Nephron progenitor cell (in vitro differentiated cells): ENCODE measurements at regions not wholly inside any gene's neighbourhood (a gene's known extent, or its start where the extent isn't known, plus 50 kb on each side); places are given as distances from the start of the nearest gene placed in this dataset.
"Not testable (repeated sequence)": the region's sequence is repeated elsewhere in the genome, so short reads cannot be mapped to it uniquely, and the experiment has no call there.

Source experiments
- DNase-seq: peaks from one replicate; pipeline ENCODE4 v3.0.0; 2021
- H3K27ac Mint-ChIP-seq: 2 replicates; pipeline ENCODE4 v1.8.0; 2021; ENCODE audit warnings: mild to moderate bottlenecking, moderate library complexity, mixed read lengths
- H3K27me3 Mint-ChIP-seq: 2 replicates; pipeline ENCODE4 v1.8.0; 2021; ENCODE audit warnings: mild to moderate bottlenecking, low read depth, mixed read lengths; ENCODE audit not compliant: poor library complexity
- H3K36me3 Mint-ChIP-seq: 2 replicates; pipeline ENCODE4 v1.8.0; 2021; ENCODE audit warnings: low read depth, mixed read lengths
- H3K4me1 Mint-ChIP-seq: 2 replicates; pipeline ENCODE4 v1.8.0; 2021; ENCODE audit warnings: mixed read lengths
- H3K4me3 Mint-ChIP-seq: 2 replicates; pipeline ENCODE4 v1.8.0; 2021; ENCODE audit warnings: mild to moderate bottlenecking, moderate library complexity, mixed read lengths
- H3K9me3 Mint-ChIP-seq: 2 replicates; pipeline ENCODE4 v1.8.0; 2021; ENCODE audit warnings: mild to moderate bottlenecking, moderate library complexity, mixed read lengths

DNA sequence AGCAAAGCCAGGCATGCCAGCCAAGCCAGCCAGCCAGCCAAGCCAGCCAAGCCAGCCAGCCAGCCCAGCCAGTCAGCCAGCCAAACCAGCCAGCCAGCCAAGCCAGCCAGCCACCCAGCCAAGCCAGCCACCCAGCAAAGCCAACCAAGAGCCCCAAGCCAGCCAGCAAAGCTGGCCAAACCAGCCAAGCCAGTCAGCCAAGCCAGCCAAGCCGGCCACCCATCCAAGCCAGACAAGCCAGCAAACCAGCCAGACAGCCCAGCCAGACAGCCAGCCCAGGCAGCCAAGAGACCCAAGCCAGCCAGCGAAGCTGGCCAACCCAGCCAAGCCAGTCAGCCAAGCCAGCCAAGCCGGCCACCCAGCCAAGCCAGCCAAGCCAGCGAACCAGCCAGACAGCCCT lies 338.3 kb upstream of the PLGLB2 start:
- H3K36me3 Mint-ChIP-seq, DNase-seq, H3K9me3 Mint-ChIP-seq, H3K27ac Mint-ChIP-seq, H3K4me1 Mint-ChIP-seq, H3K27me3 Mint-ChIP-seq, H3K4me3 Mint-ChIP-seq: not testable (repeated sequence)

DNA sequence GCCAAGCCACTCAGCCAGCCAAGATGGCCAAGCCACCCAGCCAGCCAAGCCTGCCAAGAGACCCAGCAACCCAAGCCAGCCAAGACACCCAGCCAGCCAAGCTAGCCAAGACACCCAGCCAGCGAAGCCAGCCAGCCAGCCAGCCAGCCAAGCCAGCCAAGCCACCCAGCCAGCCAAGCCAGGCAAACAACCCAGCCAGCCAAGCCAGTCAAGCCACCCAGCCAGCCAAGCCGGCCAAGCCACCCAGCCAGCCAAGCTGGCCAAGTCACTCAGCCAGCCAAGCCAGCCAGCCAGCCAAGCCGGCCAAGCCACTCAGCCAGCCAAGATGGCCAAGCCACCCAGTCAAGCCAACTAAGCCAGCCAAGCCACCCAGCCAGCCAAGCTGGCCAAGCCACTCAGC lies 337.5 kb upstream of the PLGLB2 start:
- not testable (repeated sequence) for H3K4me1 Mint-ChIP-seq, H3K36me3 Mint-ChIP-seq, H3K27me3 Mint-ChIP-seq, H3K4me3 Mint-ChIP-seq, H3K27ac Mint-ChIP-seq, DNase-seq, H3K9me3 Mint-ChIP-seq

DNA sequence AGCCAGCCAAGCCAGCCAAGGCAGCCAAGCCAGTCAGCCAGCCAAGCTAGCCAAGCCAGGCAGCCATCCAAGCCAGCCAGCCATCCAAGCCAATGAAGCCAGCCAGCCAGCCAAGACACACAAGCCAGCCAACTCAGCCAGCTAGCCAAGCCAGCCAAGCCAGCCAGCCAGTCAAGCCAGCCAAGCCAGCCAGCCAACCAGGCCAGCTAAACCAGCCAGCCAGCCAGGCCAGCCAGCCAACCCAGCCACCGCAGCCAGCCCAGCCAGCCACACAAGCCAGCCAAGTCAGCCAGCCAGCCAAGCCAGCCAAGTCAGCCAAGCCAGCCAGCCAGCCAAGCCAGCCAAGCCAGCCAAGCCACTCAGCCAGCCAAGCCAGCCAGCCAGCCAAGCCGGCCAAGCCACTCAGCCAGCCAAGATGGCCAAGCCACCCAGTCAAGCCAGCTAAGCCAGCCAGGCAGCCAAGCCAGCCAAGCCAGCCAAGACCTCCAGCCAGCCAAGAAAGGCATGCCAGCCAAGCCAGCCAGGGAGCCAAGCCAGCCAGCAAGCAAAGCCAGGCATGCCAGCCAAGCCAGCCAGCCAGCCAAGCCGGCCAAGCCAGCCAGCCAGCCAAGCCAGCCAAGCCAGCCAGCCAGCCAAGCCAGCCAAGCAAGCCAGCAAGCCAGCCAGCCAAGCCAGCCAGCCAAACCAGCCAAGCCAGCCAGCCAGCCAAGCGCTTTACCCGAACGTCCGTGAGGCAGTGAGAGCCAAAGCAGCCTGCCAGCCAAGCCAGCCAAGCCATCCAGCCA lies 335.7 kb upstream of the PLGLB2 start:
- not testable (repeated sequence) for H3K9me3 Mint-ChIP-seq, H3K27me3 Mint-ChIP-seq

DNA sequence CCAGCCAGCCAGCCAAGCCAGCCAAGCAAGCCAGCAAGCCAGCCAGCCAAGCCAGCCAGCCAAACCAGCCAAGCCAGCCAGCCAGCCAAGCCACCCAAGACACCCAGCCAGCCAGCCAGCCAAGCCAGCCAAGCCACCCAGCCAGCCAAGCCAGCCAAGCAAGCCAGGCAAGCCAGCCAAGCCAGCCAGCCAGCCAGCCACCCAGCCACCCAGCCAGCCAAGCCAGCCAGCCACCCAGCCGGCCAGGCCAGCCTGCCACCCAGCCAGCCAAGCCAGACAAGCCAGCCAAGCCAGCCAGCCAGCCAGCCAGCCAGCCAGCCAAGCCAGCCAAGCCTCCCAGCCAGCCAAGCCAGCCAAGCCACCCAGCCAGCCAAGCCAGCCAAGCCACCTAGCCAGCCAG lies 333.6 kb upstream of the PLGLB2 start:
- not testable (repeated sequence) for H3K36me3 Mint-ChIP-seq, H3K9me3 Mint-ChIP-seq, DNase-seq, H3K4me3 Mint-ChIP-seq, H3K27ac Mint-ChIP-seq, H3K27me3 Mint-ChIP-seq, H3K4me1 Mint-ChIP-seq

More for the DNA sequence above, 335.7 kb upstream of the PLGLB2 start:
- not testable (repeated sequence) for H3K4me3 Mint-ChIP-seq, H3K27ac Mint-ChIP-seq, DNase-seq, H3K36me3 Mint-ChIP-seq, H3K4me1 Mint-ChIP-seq

DNA sequence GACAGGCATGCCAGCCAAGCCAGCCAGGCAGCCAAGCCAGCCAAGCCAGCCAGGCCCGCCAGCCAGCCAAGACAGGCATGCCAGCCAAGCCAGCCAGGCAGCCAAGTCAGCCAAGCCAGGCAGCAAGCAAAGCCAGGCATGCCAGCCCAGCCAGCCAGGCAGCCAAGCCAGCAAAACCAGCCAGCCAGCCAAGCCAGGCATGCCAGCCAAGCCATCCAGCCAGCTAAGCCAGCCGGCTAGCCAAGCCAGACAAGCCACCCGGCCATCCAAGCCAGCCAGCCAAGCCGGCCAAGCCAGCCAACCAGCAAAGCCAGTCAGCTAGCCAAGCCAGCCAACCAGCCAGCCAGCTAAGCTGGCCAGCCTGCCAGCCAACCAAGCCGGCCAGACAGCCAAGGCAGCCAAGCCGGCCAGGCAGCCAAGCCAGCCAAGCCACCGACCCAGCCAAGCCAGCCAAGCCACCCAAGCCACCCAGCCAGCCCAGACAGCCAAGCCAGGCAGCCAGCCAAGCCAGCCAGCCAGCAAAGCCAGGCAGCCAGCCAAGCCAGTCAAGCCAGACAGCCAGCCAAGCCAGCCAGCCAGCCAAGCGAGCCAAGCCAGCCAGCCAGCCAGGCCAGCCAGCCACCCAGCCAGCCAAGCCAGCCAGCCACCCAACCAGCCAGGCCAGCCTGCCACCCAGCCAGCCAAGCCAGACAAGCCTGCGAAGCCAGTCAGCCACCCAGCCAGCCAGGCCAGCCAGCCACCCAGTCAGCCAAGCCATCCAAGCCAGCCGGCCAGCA lies 332.9 kb upstream of the PLGLB2 start:
- H3K9me3 Mint-ChIP-seq, H3K4me3 Mint-ChIP-seq, DNase-seq, H3K36me3 Mint-ChIP-seq, H3K27ac Mint-ChIP-seq, H3K27me3 Mint-ChIP-seq, H3K4me1 Mint-ChIP-seq: not testable (repeated sequence)

DNA sequence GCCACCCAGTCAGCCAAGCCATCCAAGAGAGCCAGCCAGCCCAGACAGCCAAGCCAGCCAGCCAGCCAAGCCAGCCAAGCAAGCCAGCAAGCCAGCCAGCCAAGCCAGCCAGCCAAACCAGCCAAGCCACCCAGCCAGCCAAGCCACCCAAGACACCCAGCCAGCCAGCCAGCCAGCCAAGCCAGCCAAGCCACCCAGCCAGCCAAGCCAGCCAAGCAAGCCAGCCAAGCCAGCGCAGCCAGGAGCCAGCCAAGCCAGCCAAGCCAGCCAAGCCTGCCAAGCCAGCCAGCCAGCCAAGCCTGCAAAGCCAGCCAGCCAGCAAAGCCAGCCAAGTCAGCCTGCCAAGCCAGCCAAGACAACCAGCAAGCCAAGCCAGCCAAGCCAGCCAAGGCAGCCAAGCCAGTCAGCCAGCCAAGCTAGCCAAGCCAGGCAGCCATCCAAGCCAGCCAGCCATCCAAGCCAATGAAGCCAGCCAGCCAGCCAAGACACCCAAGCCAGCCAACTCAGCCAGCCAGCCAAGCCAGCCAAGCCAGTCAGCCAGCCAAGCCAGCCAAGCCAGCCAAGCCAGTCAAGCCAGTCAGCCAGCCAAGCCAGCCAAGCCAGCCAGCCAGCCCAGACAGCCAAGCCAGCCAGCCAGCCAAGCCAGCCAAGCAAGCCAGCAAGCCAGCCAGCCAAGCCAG lies 332.2 kb upstream of the PLGLB2 start:
- H3K4me1 Mint-ChIP-seq, H3K4me3 Mint-ChIP-seq, H3K27me3 Mint-ChIP-seq, H3K9me3 Mint-ChIP-seq, DNase-seq, H3K36me3 Mint-ChIP-seq, H3K27ac Mint-ChIP-seq: not testable (repeated sequence)

DNA sequence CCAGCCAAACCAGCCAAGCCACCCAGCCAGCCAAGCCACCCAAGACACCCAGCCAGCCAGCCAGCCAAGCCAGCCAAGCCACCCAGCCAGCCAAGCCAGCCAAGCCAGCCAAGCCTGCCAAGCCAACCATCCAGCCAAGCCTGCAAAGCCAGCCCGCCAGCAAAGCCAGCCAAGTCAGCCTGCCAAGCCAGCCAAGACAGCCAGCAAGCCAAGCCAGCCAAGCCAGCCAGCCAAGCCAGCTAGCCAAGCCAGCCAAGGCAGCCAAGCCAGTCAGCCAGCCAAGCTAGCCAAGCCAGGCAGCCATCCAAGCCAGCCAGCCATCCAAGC lies 331.7 kb upstream of the PLGLB2 start:
- H3K4me1 Mint-ChIP-seq, H3K27ac Mint-ChIP-seq, H3K4me3 Mint-ChIP-seq, H3K27me3 Mint-ChIP-seq, H3K9me3 Mint-ChIP-seq, H3K36me3 Mint-ChIP-seq, DNase-seq: not testable (repeated sequence)

DNA sequence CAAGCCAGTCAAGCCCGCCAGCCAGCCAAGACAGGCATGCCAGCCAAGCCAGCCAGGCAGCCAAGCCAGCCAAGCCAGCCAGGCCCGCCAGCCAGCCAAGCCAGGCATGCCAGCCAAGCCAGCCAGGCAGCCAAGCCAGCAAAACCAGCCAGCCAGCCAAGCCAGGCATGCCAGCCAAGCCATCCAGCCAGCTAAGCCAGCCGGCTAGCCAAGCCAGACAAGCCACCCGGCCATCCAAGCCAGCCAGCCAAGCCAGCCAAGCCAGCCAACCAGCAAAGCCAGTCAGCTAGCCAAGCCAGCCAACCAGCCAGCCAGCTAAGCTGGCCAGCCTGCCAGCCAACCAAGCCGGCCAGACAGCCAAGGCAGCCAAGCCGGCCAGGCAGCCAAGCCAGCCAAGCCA lies 330.7 kb upstream of the PLGLB2 start:
- not testable (repeated sequence) for DNase-seq, H3K9me3 Mint-ChIP-seq

DNA sequence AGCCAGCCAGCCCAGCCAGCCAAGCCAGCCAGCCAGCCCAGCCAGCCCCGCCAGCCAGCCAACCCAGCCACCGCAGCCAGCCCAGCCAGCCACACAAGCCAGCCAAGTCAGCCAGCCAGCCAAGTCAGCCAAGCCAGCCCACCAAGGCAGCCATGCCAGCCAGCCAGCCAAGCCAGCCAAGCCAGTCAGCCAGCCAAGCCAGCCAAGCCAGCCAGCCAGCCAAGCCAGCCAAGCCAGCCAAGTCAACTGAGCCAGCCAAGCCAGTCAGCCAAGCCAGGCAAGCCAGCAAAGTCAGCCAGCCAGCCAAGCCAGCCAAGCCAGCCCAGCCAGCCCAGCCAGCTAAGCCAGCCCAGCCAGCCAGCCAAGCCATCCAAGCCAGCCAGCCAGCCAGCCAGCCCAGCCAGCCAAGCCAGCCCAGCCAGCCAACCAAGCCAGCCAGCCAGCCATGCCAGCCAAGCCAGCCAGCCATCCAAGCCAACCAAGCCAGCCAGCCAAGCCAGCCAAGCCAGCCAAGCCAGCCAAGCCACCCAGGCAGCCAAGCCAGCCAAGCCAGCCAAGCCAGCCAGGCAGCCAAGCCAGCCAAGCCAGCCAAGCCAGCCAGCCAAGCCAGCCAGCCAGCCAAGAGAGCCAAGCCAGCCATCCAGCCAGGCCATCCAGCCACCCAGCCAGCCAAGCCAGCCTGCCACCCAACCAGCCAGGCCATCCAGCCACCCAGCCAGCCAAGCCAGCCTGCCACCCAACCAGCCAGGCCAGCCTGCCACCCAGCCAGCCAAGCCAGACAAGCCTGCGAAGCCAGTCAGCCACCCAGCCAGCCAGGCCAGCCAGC lies 329.9 kb upstream of the PLGLB2 start:
- H3K27ac Mint-ChIP-seq, H3K9me3 Mint-ChIP-seq, DNase-seq, H3K4me3 Mint-ChIP-seq, H3K27me3 Mint-ChIP-seq, H3K36me3 Mint-ChIP-seq, H3K4me1 Mint-ChIP-seq: not testable (repeated sequence)

More for the DNA sequence above, 330.7 kb upstream of the PLGLB2 start:
- H3K27ac Mint-ChIP-seq, H3K36me3 Mint-ChIP-seq, H3K4me1 Mint-ChIP-seq, H3K4me3 Mint-ChIP-seq, H3K27me3 Mint-ChIP-seq: not testable (repeated sequence)

DNA sequence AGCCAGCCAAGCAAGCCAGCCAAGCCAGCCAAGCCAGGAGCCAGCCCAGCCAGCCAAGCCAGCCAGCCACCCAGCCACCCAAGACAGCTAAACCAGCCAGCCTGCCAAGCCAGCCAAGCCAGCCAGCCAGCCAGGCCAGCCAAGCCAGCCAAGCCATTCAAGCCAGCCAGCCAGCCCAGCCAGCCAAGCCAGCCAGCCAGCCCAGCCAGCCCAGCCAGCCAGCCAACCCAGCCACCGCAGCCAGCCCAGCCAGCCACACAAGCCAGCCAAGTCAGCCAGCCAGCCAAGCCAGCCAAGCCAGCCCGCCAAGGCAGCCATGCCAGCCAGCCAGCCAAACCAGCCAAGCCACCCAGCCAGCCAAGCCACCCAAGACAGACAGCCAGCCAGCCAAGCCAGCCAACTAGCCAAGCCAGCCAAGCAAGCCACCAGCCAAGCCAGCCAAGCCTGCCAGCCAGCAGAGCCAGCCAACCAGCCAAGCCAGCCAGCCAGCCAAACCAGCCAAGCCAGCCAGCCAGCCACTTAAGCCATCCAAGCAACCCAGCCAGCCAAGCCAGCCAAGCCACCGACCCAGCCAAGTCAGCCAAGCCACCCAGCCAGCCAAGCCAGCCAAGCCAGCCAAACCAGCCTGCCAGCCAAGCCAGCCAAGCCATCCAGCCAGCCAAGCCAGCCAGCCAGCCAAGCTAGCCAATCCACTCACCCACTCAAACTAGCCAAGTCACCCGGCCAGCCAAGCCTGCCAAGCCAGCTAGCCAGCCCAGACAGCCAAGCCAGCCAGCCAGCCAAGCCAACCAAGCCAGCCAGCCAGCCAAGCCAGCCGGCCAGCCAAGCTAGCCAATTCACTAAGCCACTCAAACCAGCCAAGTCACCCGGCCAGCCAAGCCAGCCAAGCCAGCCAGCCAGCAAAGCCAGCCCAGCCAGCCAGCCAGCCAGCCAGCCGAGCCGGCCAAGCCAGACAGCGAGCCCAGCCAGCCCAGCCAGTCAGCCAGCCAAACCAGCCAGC lies 328.8 kb upstream of the PLGLB2 start:
- H3K4me1 Mint-ChIP-seq, H3K27me3 Mint-ChIP-seq, H3K27ac Mint-ChIP-seq, H3K36me3 Mint-ChIP-seq, H3K9me3 Mint-ChIP-seq, H3K4me3 Mint-ChIP-seq, DNase-seq: not testable (repeated sequence)

DNA sequence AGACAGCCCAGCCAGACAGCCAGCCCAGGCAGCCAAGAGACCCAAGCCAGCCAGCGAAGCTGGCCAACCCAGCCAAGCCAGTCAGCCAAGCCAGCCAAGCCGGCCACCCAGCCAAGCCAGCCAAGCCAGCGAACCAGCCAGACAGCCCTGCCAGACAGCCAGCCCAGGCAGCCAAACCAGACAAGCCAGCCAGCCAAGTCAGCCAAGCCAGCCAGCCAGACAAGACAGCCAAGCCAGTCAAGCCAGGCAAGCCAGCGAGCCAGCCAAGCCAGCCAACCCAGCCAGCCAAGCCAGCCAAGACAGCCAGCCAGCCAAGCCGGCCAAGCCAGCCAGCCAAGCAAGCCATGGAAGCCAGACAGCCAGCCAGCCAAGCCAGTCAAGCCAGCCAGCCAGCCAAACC lies 327.9 kb upstream of the PLGLB2 start:
- H3K27me3 Mint-ChIP-seq, H3K4me3 Mint-ChIP-seq, H3K27ac Mint-ChIP-seq, H3K9me3 Mint-ChIP-seq, H3K36me3 Mint-ChIP-seq, H3K4me1 Mint-ChIP-seq, DNase-seq: not testable (repeated sequence)

DNA sequence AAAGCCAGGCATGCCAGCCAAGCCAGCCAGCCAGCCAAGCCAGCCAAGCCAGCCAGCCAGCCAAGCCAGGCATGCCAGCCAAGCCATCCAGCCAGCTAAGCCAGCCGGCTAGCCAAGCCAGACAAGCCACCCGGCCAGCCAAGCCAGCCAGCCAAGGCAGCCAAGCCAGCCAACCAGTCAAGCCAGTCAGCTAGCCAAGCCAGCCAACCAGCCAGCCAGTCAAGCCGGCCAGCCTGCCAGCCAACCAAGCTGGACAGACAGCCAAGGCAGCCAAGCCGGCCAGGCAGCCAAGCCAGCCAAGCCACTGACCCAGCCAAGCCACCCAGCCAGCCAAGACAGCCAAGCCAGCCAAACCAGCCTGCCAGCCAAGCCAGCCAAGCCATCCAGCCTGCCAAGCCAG lies 326.9 kb upstream of the PLGLB2 start:
- not testable (repeated sequence) for H3K36me3 Mint-ChIP-seq, H3K27ac Mint-ChIP-seq, DNase-seq, H3K4me1 Mint-ChIP-seq, H3K9me3 Mint-ChIP-seq, H3K4me3 Mint-ChIP-seq, H3K27me3 Mint-ChIP-seq
